B cell (primary cell): ENCODE measurements at regions not wholly inside any gene's neighbourhood (a gene's known extent, or its start where the extent isn't known, plus 50 kb on each side); places are given as distances from the start of the nearest gene placed in this dataset.

ENCODE experiments used
- ATAC-seq: fragments of 200-7000 bp; cut with Tn5 transposase; one replicate; pipeline ENCODE4 v1.10.0; 2021; ENCODE audit warnings: low read depth, mild to moderate bottlenecking, moderate number of reproducible peaks, moderate library complexity
- CTCF ChIA-PET: fragments of 350-600 bp; sonication (Branson Sonifier 250); formaldehyde crosslinking; loops from one replicate; lab custom pipeline; 2021; ENCODE audit warnings: antibody characterized with exemption, inconsistent platforms; lab: Charles Lee
- POLR2A ChIA-PET: fragments of 350-600 bp; sonication (Branson Sonifier 250); formaldehyde crosslinking; loops from one replicate; lab custom pipeline; 2021; ENCODE audit warnings: antibody characterized with exemption; lab: Charles Lee
- DNase-seq: peaks from one replicate; pipeline ENCODE4 v3.0.0; 2013
- H2AFZ ChIP-seq: 2 replicates; pipeline ENCODE4 v1.6.1; 2012; ENCODE audit warnings: mild to moderate bottlenecking, low read depth, low read length; ENCODE audit not compliant: insufficient read depth, poor library complexity, severe bottlenecking
- H3K27ac ChIP-seq, 2 donors: 1 replicate in 1 of 2; 2 replicates in 1 of 2; pipeline ENCODE4 v1.5.1; 2012 to 2013; ENCODE audit warnings: low read length in 2 of 2, mild to moderate bottlenecking in 2 of 2, moderate library complexity in 1 of 2
- H3K27me3 ChIP-seq, 4 experiments: fragments of 200-600 bp in 1 of 4; sonication (generic) in 1 of 4; replicated peaks in 1 of 4; 1 replicate in 2 of 4; 2 replicates in 2 of 4; pipeline versions ENCODE4 v1.6.1 to v1.7.0; 2013 to 2016; ENCODE audit warnings: low read length in 3 of 4, mild to moderate bottlenecking in 2 of 4, mixed read lengths in 1 of 4, moderate library complexity in 1 of 4; ENCODE audit not compliant: insufficient read depth in 4 of 4, control insufficient read depth in 3 of 4; ENCODE audit errors: control extremely low read depth in 1 of 4
- H3K36me3 ChIP-seq, 2 experiments: replicated peaks in 1 of 2; 1 replicate in 1 of 2; 2 replicates in 1 of 2; pipeline versions ENCODE4 v1.6.1 to v1.7.1; 2013; ENCODE audit warnings: low read length in 1 of 2; ENCODE audit not compliant: insufficient read depth in 2 of 2, control insufficient read depth in 1 of 2; ENCODE audit errors: control extremely low read depth in 1 of 2, extremely low read depth in 1 of 2
- H3K4me1 ChIP-seq, 2 donors: fragments of 200-600 bp in 1 of 2; sonication (generic) in 1 of 2; 1 replicate in 1 of 2; 2 replicates in 1 of 2; pipeline versions ENCODE4 v1.5.1 to v1.6.1; 2013 to 2017; ENCODE audit warnings: low read length in 2 of 2; ENCODE audit not compliant: control insufficient read depth in 2 of 2, insufficient read depth in 2 of 2
- H3K4me2 ChIP-seq: replicated peaks from 2 replicates; pipeline ENCODE3; 2012; ENCODE audit warnings: mild to moderate bottlenecking, low read depth, low read length; ENCODE audit not compliant: poor library complexity, severe bottlenecking
- H3K4me3 ChIP-seq, 5 experiments: fragments of 200-600 bp in 1 of 5; sonication (generic) in 1 of 5; 1 replicate in 3 of 5; 2 replicates in 2 of 5; pipeline versions ENCODE4 v1.5.1 to v1.7.0; 2011 to 2016; ENCODE audit warnings: low read length in 4 of 5, mild to moderate bottlenecking in 4 of 5, low read depth in 2 of 5, control low read depth in 1 of 5, moderate library complexity in 1 of 5; ENCODE audit not compliant: insufficient read depth in 1 of 5; ENCODE audit errors: control extremely low read depth in 1 of 5, extremely low read depth in 1 of 5
- H3K79me2 ChIP-seq: fragments of 200-600 bp; sonication (generic); one replicate; pipeline ENCODE4 v1.6.0; 2016; ENCODE audit warnings: low read length; ENCODE audit not compliant: control insufficient read depth, insufficient read depth
- H3K9ac ChIP-seq: fragments of 200-600 bp; sonication (generic); 2 replicates; pipeline ENCODE4 v1.6.1; 2017; ENCODE audit warnings: mild to moderate bottlenecking, low read length, moderate library complexity
- H3K9me3 ChIP-seq, 3 donors: one replicate each; pipeline versions ENCODE4 v1.6.1 to v1.7.1; 2013; ENCODE audit warnings: low read length in 2 of 3; ENCODE audit not compliant: control insufficient read depth in 2 of 3, insufficient read depth in 1 of 3; ENCODE audit errors: control extremely low read depth in 1 of 3
- H4K20me1 ChIP-seq: 2 replicates; pipeline ENCODE4 v1.6.0; 2012; ENCODE audit warnings: mild to moderate bottlenecking, low read length; ENCODE audit not compliant: insufficient read depth, control insufficient read depth, poor library complexity, severe bottlenecking
- H3K27ac Mint-ChIP-seq: one replicate; pipeline ENCODE4 v1.8.0; 2021; ENCODE audit warnings: mixed read lengths
- H3K27me3 Mint-ChIP-seq: one replicate; pipeline ENCODE4 v1.8.0; 2021; ENCODE audit warnings: mixed read lengths
- H3K4me1 Mint-ChIP-seq: one replicate; pipeline ENCODE4 v1.8.0; 2021; ENCODE audit warnings: mixed read lengths
- H3K4me3 Mint-ChIP-seq: one replicate; pipeline ENCODE4 v1.8.0; 2021; ENCODE audit warnings: mixed read lengths
- H3K9me3 Mint-ChIP-seq: one replicate; pipeline ENCODE4 v1.8.0; 2022; ENCODE audit warnings: mixed read lengths; ENCODE audit not compliant: insufficient read depth
- EZH2 ChIP-seq: IDR thresholded peaks from 2 replicates; pipeline ENCODE4 v1.6.1; 2012; ENCODE audit warnings: borderline replicate concordance, low read depth, mild to moderate bottlenecking, moderate library complexity, low read length; ENCODE audit not compliant: insufficient read depth, poor library complexity, severe bottlenecking
- WGBS: methylation state at CpG from one replicate; pipeline ENCODE4 v1.1.5; 2013; ENCODE audit warnings: missing lambda C conversion rate; ENCODE audit not compliant: insufficient coverage; 5-methylcytosine and 5-hydroxymethylcytosine counted together
- intact Hi-C: fragments of 100-400 bp; cut with micrococcal nuclease; formaldehyde crosslinking; loops from one replicate; pipeline ENCODE4 v1.10.0; 2022
- TF ChIP-seq, protein P1 (sequence below): fragments of 200-600 bp; IDR thresholded peaks from one replicate; pipeline ENCODE4 v1.8.0; 2022; ENCODE audit warnings: antibody characterized with exemption, mild to moderate bottlenecking

DNA sequence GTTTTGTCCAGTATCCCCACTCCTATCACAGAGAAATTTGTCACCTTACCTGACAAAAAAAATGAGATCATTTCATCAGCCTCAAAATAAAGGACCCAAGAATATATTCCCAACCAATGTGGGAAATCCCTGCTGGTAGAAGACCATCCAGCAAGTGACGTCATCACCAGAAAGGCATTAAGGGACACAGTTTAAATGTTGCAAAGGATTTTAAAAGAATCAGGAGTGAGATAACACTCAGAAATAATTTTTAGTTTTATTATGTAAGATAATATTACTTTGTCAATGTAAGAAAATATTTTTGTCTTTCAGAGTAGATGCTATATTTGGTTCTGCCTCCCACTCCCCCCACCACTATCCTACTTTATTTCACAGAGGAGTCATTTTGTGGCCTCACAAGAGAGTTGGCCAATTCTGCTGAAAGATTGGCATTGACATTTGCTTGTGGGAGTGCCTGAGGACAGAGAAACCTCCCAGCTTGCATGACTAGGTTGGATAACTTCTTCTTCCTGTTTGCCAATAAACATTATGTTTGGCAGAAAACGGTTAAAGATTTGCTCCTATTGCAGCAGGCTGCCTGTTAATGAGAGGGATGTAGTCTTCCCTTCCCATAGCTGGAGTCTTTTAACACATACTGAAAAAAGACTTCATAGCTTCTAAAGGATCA lies 288.6 kb upstream of the DAB2 start:
- Histone ChIP-seq H4K20me1 (no peaks in the 10 kb centered on the region), H3K36me3 (no peaks in the 10 kb centered on the region), H3K9me3 (no peaks in the 10 kb centered on the region), H3K4me1 (no peaks in the 10 kb centered on the region), H3K4me3 (no peak overlapping the region), H2AFZ (no peak overlapping the region), H3K27me3 (peaks cover 0 to 3% (median 0%) of the 10 kb centered on the region in 4 experiments), H3K4me2 (no peak overlapping the region), H3K79me2 (no peaks in the 10 kb centered on the region), H3K27ac (no peak overlapping the region), H3K9ac (no peak overlapping the region)
- CTCF ChIA-PET: interaction anchor here (0.9 to 6.3 kb wide), 9 partner anchors 10 to 1167 kb away, joined by 3 to 54 read pairs (median 4); no protein-coding TSS in a partner anchor
- POLR2A ChIA-PET: no interaction called here
- TF ChIP-seq, protein P1, sequence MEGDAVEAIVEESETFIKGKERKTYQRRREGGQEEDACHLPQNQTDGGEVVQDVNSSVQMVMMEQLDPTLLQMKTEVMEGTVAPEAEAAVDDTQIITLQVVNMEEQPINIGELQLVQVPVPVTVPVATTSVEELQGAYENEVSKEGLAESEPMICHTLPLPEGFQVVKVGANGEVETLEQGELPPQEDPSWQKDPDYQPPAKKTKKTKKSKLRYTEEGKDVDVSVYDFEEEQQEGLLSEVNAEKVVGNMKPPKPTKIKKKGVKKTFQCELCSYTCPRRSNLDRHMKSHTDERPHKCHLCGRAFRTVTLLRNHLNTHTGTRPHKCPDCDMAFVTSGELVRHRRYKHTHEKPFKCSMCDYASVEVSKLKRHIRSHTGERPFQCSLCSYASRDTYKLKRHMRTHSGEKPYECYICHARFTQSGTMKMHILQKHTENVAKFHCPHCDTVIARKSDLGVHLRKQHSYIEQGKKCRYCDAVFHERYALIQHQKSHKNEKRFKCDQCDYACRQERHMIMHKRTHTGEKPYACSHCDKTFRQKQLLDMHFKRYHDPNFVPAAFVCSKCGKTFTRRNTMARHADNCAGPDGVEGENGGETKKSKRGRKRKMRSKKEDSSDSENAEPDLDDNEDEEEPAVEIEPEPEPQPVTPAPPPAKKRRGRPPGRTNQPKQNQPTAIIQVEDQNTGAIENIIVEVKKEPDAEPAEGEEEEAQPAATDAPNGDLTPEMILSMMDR: no peak
- WGBS: no CpG with 5 or more reads among the region's 2 CpGs
- Mint-ChIP-seq H3K4me3 (no peak overlapping the region), H3K4me1 (no peaks in the 10 kb centered on the region), H3K9me3 (no peaks in the 10 kb centered on the region), H3K27me3 (no peaks in the 10 kb centered on the region), H3K27ac (no peak overlapping the region)
- no peak for DNase-seq
- intact Hi-C loops: no loop called here
- ATAC-seq: no peak

DNA sequence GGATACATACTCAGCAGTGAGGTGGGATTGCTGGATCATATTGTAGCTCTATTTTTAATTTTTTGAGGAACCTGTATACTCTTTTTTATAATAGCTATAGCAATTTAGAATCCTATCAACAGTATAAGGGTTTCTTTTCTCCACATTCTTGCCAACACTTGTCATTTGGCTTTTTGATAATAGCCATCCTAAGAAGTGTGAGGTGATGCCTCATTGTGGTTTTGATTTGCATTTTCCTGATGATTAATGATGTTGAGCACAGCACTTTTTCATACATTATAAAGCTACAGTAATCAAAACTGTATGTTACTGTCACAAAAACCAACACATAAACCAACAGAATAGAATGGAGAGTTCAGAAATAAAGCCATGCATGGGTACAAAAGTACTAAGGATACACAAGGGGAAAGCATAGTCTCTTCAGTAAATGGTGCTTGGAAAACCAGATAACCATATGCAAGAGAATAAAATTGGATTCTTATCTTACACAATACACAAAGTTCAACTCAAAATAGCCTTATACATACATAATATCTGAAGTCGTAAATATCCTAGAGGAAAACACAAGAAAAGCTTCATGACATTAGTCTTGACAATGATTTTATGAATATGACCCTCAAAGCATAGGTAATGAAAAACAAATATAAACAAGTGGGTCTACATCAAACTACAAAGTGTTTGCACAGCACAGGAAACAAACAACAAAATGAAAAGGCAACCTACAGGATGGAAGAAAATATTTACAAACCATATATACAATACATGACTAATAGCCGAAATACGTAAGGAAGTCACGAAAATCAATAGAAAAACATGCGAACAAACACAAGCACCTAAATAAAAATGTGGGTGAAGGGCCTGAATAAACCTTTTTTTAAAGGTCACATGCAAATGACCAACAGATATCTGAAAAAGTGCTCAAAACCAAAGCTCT lies 287.8 kb upstream of the DAB2 start:
- no peaks in the 10 kb centered on the region for H3K36me3 ChIP-seq
- Mint-ChIP-seq H3K4me3 (no peak overlapping the region), H3K27me3 (peaks cover 3% of the 10 kb centered on the region), H3K4me1 (no peaks in the 10 kb centered on the region), H3K27ac (no peak overlapping the region), H3K9me3 (no peaks in the 10 kb centered on the region)
- H3K27me3 ChIP-seq: peaks cover 0 to 3% (median 0%) of the 10 kb centered on the region in 4 experiments
- no peak overlapping the region for H3K4me2 ChIP-seq
- no peak overlapping the region for H3K9ac ChIP-seq
- ATAC-seq (no peak), DNase-seq (no peak)
- no peaks in the 10 kb centered on the region for H3K4me1 ChIP-seq
- no peak overlapping the region for H3K4me3 ChIP-seq
- TF ChIP-seq EZH2: no peak
- TF ChIP-seq, protein P1: no peak
- no peak overlapping the region for H3K27ac ChIP-seq
- no peaks in the 10 kb centered on the region for H4K20me1 ChIP-seq
- no peaks in the 10 kb centered on the region for H3K9me3 ChIP-seq
- POLR2A ChIA-PET: no interaction called here
- intact Hi-C loops: no loop called here
- H2AFZ ChIP-seq: no peak overlapping the region
- CTCF ChIA-PET: interaction anchor here (1.2 to 6.3 kb wide), 4 partner anchors 236 to 1042 kb away, joined by 3 to 54 read pairs (median 14); no protein-coding TSS in a partner anchor
- no CpG with 5 or more reads among the region's 5 CpGs for WGBS
- H3K79me2 ChIP-seq: no peaks in the 10 kb centered on the region
